ENCODE measurements at regions not wholly inside any gene's neighbourhood (a gene's known extent, or its start where the extent isn't known, plus 50 kb on each side); places are given as distances from the start of the nearest gene placed in this dataset.

DNA sequence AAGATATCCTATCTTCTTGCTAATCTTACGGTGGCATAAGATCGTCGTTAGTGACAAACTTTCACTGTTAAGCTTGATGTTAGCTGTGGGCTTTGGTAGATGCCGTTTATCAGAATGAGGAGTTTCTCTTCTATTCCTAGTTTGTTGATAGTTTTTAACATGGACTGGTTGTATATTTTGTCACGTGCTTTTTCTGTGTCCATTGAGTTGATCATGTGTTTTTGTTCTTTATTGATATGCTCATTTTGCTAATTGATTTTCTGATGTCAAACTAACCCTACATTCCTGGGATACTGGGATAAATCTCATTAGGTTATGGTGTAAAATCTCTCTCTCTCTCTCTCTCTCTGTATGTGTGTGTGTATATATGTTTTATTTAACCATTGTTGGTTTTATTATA, 545.1 kb downstream of the AACS start:
- TF ChIP-seq, protein P1, sequence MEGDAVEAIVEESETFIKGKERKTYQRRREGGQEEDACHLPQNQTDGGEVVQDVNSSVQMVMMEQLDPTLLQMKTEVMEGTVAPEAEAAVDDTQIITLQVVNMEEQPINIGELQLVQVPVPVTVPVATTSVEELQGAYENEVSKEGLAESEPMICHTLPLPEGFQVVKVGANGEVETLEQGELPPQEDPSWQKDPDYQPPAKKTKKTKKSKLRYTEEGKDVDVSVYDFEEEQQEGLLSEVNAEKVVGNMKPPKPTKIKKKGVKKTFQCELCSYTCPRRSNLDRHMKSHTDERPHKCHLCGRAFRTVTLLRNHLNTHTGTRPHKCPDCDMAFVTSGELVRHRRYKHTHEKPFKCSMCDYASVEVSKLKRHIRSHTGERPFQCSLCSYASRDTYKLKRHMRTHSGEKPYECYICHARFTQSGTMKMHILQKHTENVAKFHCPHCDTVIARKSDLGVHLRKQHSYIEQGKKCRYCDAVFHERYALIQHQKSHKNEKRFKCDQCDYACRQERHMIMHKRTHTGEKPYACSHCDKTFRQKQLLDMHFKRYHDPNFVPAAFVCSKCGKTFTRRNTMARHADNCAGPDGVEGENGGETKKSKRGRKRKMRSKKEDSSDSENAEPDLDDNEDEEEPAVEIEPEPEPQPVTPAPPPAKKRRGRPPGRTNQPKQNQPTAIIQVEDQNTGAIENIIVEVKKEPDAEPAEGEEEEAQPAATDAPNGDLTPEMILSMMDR (IDR thresholded peaks at IDR 0.05; ENCODE audit: control insufficient read depth, insufficient read depth, low read depth, low read length, missing control alignments) = no peak
- no peak for DNase-seq (ENCODE audit: low read depth)
- H3K4me3 ChIP-seq (ENCODE audit: control insufficient read depth, low read depth, low read length) = no peak overlapping the region

- no peak for DNase-seq (ENCODE audit: low read depth)
- no peak overlapping the region for H3K4me3 ChIP-seq (ENCODE audit: control insufficient read depth, low read depth, low read length)
Measured at GRCh38 chr12:125610971-125611370, 545.7 kb downstream of the AACS start.

GRCh38 chr12:125614058-125614457, 548.8 kb downstream of the AACS start:
- TF ChIP-seq, protein P1 (IDR thresholded peaks at IDR 0.05; ENCODE audit: control insufficient read depth, insufficient read depth, low read depth, low read length, missing control alignments) = no peak
- no peak for DNase-seq (ENCODE audit: low read depth)
- H3K4me3 ChIP-seq (ENCODE audit: control insufficient read depth, low read depth, low read length) = no peak overlapping the region

More at GRCh38 chr12:125610971-125611370, 545.7 kb downstream of the AACS start:
- TF ChIP-seq, protein P1 (IDR thresholded peaks at IDR 0.05; ENCODE audit: control insufficient read depth, insufficient read depth, low read depth, low read length, missing control alignments) = no peak

GRCh38 chr12:125619723-125620122, 554.5 kb downstream of the AACS start:
- TF ChIP-seq, protein P1 (IDR thresholded peaks at IDR 0.05; ENCODE audit: control insufficient read depth, insufficient read depth, low read depth, low read length, missing control alignments) = no peak
- no peak for DNase-seq (ENCODE audit: low read depth)
- no peak overlapping the region for H3K4me3 ChIP-seq (ENCODE audit: control insufficient read depth, low read depth, low read length)

- H3K4me3 ChIP-seq (ENCODE audit: control insufficient read depth, low read depth, low read length) = no peak overlapping the region
- DNase-seq (ENCODE audit: low read depth) = no peak
- TF ChIP-seq, protein P1 (IDR thresholded peaks at IDR 0.05; ENCODE audit: control insufficient read depth, insufficient read depth, low read depth, low read length, missing control alignments) = no peak
Measured at GRCh38 chr12:125633686-125634085, 568.5 kb downstream of the AACS start.

- DNase-seq (ENCODE audit: low read depth) = no peak
- no peak overlapping the region for H3K4me3 ChIP-seq (ENCODE audit: control insufficient read depth, low read depth, low read length)
- TF ChIP-seq, protein P1 (IDR thresholded peaks at IDR 0.05; ENCODE audit: control insufficient read depth, insufficient read depth, low read depth, low read length, missing control alignments) = no peak
Measured at GRCh38 chr12:125634813-125635212, 569.6 kb downstream of the AACS start.

DNA sequence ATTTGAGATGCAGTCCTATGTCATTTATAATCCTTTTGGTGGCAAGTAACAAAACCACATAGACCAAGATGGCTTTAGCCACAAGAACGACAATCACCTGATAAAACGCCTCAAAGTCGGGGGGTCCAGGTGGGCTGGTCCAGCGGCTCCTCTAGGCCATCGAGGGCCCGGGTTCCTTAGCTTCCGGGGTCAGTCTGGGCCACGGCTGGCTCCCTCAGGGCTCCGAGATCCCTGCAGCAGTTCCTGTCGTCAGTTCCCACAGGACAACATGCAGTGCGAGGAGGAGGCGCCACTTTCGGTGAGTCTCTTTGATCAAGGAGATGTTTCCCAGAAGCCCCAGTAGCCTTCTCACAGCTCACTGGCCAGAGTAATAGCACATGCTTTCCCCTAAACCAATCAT, 574.6 kb downstream of the AACS start:
- TF ChIP-seq, protein P1 (IDR thresholded peaks at IDR 0.05; ENCODE audit: control insufficient read depth, insufficient read depth, low read depth, low read length, missing control alignments) = no peak
- H3K4me3 ChIP-seq (ENCODE audit: control insufficient read depth, low read depth, low read length) = no peak overlapping the region
- DNase-seq (ENCODE audit: low read depth) = no peak
